Progenitor cell of endocrine pancreas (in vitro differentiated cells): ENCODE measurements at regions not wholly inside any gene's neighbourhood (a gene's known extent, or its start where the extent isn't known, plus 50 kb on each side); places are given as distances from the start of the nearest gene placed in this dataset.

Source experiments
- DNase-seq: peaks from one replicate; pipeline ENCODE4 v3.0.0; 2021; ENCODE audit warnings: low spot score; ENCODE audit not compliant: unreplicated experiment
- H3K27ac Mint-ChIP-seq: 2 replicates; pipeline ENCODE4 v1.8.0; 2021; ENCODE audit warnings: mild to moderate bottlenecking, moderate library complexity, mixed read lengths
- H3K27me3 Mint-ChIP-seq: 2 replicates; pipeline ENCODE4 v1.8.0; 2021; ENCODE audit warnings: mixed read lengths
- H3K36me3 Mint-ChIP-seq: 2 replicates; pipeline ENCODE4 v1.8.0; 2022; ENCODE audit warnings: mixed read lengths; ENCODE audit not compliant: insufficient read depth
- H3K4me1 Mint-ChIP-seq: 2 replicates; pipeline ENCODE4 v1.8.0; 2021; ENCODE audit warnings: low read depth, mixed read lengths
- H3K4me3 Mint-ChIP-seq: 2 replicates; pipeline ENCODE4 v1.8.0; 2021; ENCODE audit warnings: low read depth, mild to moderate bottlenecking, moderate library complexity, mixed read lengths
- H3K9me3 Mint-ChIP-seq: 2 replicates; pipeline ENCODE4 v1.8.0; 2021; ENCODE audit warnings: low read depth, mixed read lengths
- CTCF ChIP-seq: fragments of 200-600 bp; sonication (generic); IDR thresholded peaks from one replicate; pipeline ENCODE4 v1.5.0; 2021; ENCODE audit warnings: antibody characterized with exemption, mild to moderate bottlenecking; ENCODE audit not compliant: unreplicated experiment

- no peaks in the 10 kb centered on the region for H3K27me3 Mint-ChIP-seq
- H3K27ac Mint-ChIP-seq: no peak overlapping the region
- peaks cover 17% of the 10 kb centered on the region for H3K4me1 Mint-ChIP-seq
These were observed 437.3 kb downstream of the METTL15 start for GRCh38 chr11:28545536-28545935.

GRCh38 chr11:28542561-28542960, 434.4 kb downstream of the METTL15 start:
- no peak for DNase-seq
- no peaks in the 10 kb centered on the region for H3K36me3 Mint-ChIP-seq
- no peaks in the 10 kb centered on the region for H3K27me3 Mint-ChIP-seq
- H3K27ac Mint-ChIP-seq: no peak overlapping the region
- H3K4me1 Mint-ChIP-seq: peaks cover 7% of the 10 kb centered on the region
- no peak overlapping the region for H3K4me3 Mint-ChIP-seq
- peaks cover 3% of the 10 kb centered on the region for H3K9me3 Mint-ChIP-seq
- TF ChIP-seq CTCF: no peak

More at GRCh38 chr11:28545536-28545935, 437.3 kb downstream of the METTL15 start:
- no peak overlapping the region for H3K4me3 Mint-ChIP-seq
- no peaks in the 10 kb centered on the region for H3K36me3 Mint-ChIP-seq
- no peak for TF ChIP-seq CTCF
- peaks cover 3% of the 10 kb centered on the region for H3K9me3 Mint-ChIP-seq
- DNase-seq: no peak

GRCh38 chr11:28539239-28540030, 431.2 kb downstream of the METTL15 start:
- no peaks in the 10 kb centered on the region for H3K27me3 Mint-ChIP-seq
- H3K36me3 Mint-ChIP-seq: no peaks in the 10 kb centered on the region
- DNase-seq: no peak
- no peak overlapping the region for H3K4me3 Mint-ChIP-seq
- H3K9me3 Mint-ChIP-seq: no peaks in the 10 kb centered on the region
- peaks cover 8% of the 10 kb centered on the region for H3K4me1 Mint-ChIP-seq
- no peak for TF ChIP-seq CTCF
- no peak overlapping the region for H3K27ac Mint-ChIP-seq

- peaks cover 7% of the 10 kb centered on the region for H3K4me1 Mint-ChIP-seq
- H3K36me3 Mint-ChIP-seq: no peaks in the 10 kb centered on the region
- no peak overlapping the region for H3K27ac Mint-ChIP-seq
- no peak overlapping the region for H3K4me3 Mint-ChIP-seq
- H3K9me3 Mint-ChIP-seq: no peaks in the 10 kb centered on the region
- H3K27me3 Mint-ChIP-seq: no peaks in the 10 kb centered on the region
- no peak for DNase-seq
- no peak for TF ChIP-seq CTCF
These were observed 429.6 kb downstream of the METTL15 start for GRCh38 chr11:28537822-28538221.

GRCh38 chr11:28536504-28537267, 428.5 kb downstream of the METTL15 start:
- Mint-ChIP-seq H3K4me3 (no peak overlapping the region), H3K27me3 (no peaks in the 10 kb centered on the region), H3K27ac (no peak overlapping the region), H3K36me3 (no peaks in the 10 kb centered on the region), H3K9me3 (no peaks in the 10 kb centered on the region), H3K4me1 (peaks cover 4% of the 10 kb centered on the region)
- no peak for TF ChIP-seq CTCF
- no peak for DNase-seq
